Activated naive CD4-positive, alpha-beta T cell treated with anti-CD3 and anti-CD28 coated beads for 36 hours (primary cell): ENCODE measurements at regions not wholly inside any gene's neighbourhood (a gene's known extent, or its start where the extent isn't known, plus 50 kb on each side); places are given as distances from the start of the nearest gene placed in this dataset.
"Not testable (repeated sequence)": the region's sequence is repeated elsewhere in the genome, so short reads cannot be mapped to it uniquely, and the experiment has no call there.

Source experiments
- CTCF ChIA-PET: fragments of 350-600 bp; sonication (Branson Sonifier 250); formaldehyde crosslinking; loops from one replicate; lab custom pipeline; 2021; ENCODE audit warnings: antibody characterized with exemption; lab: Charles Lee
- DNase-seq: peaks from one replicate; pipeline ENCODE4 v3.0.0-alpha.2; 2020
- H3K27ac Mint-ChIP-seq: one replicate; pipeline ENCODE4 v1.8.0; 2021; ENCODE audit warnings: mild to moderate bottlenecking, mixed read lengths
- H3K27me3 Mint-ChIP-seq: one replicate; pipeline ENCODE4 v1.8.0; 2021; ENCODE audit warnings: low read depth, mixed read lengths
- H3K36me3 Mint-ChIP-seq: one replicate; pipeline ENCODE4 v1.8.0; 2021; ENCODE audit warnings: low read depth, mixed read lengths
- H3K4me1 Mint-ChIP-seq: one replicate; pipeline ENCODE4 v1.8.0; 2021; ENCODE audit warnings: low read depth, mixed read lengths
- H3K4me3 Mint-ChIP-seq: one replicate; pipeline ENCODE4 v1.8.0; 2021; ENCODE audit warnings: mild to moderate bottlenecking, moderate library complexity, mixed read lengths
- H3K9me3 Mint-ChIP-seq: one replicate; pipeline ENCODE4 v1.8.0; 2021; ENCODE audit warnings: mixed read lengths
- intact Hi-C: fragments of 100-400 bp; cut with micrococcal nuclease; formaldehyde crosslinking; loops from one replicate; pipeline ENCODE4 v1.15.1; 2023

GRCh38 chr2:149686136-149687051, 98.8 kb upstream of the MMADHC start:
- intact Hi-C loops = no loop called here
- no peak for DNase-seq
- CTCF ChIA-PET = no interaction called here
- Mint-ChIP-seq H3K4me1 (no peaks in the 10 kb centered on the region), H3K36me3 (no peaks in the 10 kb centered on the region), H3K9me3 (peaks cover 6% of the 10 kb centered on the region), H3K4me3 (no peak overlapping the region), H3K27me3 (peaks cover 7% of the 10 kb centered on the region), H3K27ac (no peak overlapping the region)

GRCh38 chr2:149685401-149685800, 97.8 kb upstream of the MMADHC start:
- CTCF ChIA-PET, DNase-seq, H3K27me3 Mint-ChIP-seq, H3K9me3 Mint-ChIP-seq, H3K4me1 Mint-ChIP-seq, H3K27ac Mint-ChIP-seq, H3K4me3 Mint-ChIP-seq, H3K36me3 Mint-ChIP-seq, intact Hi-C loops: not testable (repeated sequence)

- no peaks in the 10 kb centered on the region for H3K36me3 Mint-ChIP-seq
Observed at GRCh38 chr2:149679286-149679685, 91.7 kb upstream of the MMADHC start.

GRCh38 chr2:149677416-149677815, 89.8 kb upstream of the MMADHC start:
- CTCF ChIA-PET = no interaction called here
- no peaks in the 10 kb centered on the region for H3K36me3 Mint-ChIP-seq
- H3K27me3 Mint-ChIP-seq = peaks cover 3% of the 10 kb centered on the region
- H3K4me3 Mint-ChIP-seq = no peak overlapping the region
- peaks cover 4% of the 10 kb centered on the region for H3K9me3 Mint-ChIP-seq
- intact Hi-C loops = no loop called here
- H3K4me1 Mint-ChIP-seq = no peaks in the 10 kb centered on the region
- no peak for DNase-seq
- no peak overlapping the region for H3K27ac Mint-ChIP-seq

More at GRCh38 chr2:149679286-149679685, 91.7 kb upstream of the MMADHC start:
- CTCF ChIA-PET = no interaction called here
- Mint-ChIP-seq H3K4me3 (no peak overlapping the region), H3K27me3 (no peaks in the 10 kb centered on the region), H3K9me3 (peaks cover 1% of the 10 kb centered on the region), H3K27ac (no peak overlapping the region), H3K4me1 (no peaks in the 10 kb centered on the region)
- no peak for DNase-seq
- intact Hi-C loops = no loop called here

- Mint-ChIP-seq H3K36me3 (no peaks in the 10 kb centered on the region), H3K27ac (no peak overlapping the region), H3K27me3 (peaks cover 14% of the 10 kb centered on the region), H3K9me3 (peaks cover 4% of the 10 kb centered on the region), H3K4me1 (no peaks in the 10 kb centered on the region), H3K4me3 (no peak overlapping the region)
- no peak for DNase-seq
- CTCF ChIA-PET = no interaction called here
- intact Hi-C loops = no loop called here
Observed at GRCh38 chr2:149670086-149670485, 82.5 kb upstream of the MMADHC start.

- CTCF ChIA-PET = no interaction called here
- H3K36me3 Mint-ChIP-seq = no peaks in the 10 kb centered on the region
- DNase-seq = no peak
- no peaks in the 10 kb centered on the region for H3K4me1 Mint-ChIP-seq
- peaks cover 11% of the 10 kb centered on the region for H3K27me3 Mint-ChIP-seq
- no peak overlapping the region for H3K4me3 Mint-ChIP-seq
- no peak overlapping the region for H3K27ac Mint-ChIP-seq
- intact Hi-C loops = no loop called here
- peaks cover 3% of the 10 kb centered on the region for H3K9me3 Mint-ChIP-seq
Observed at GRCh38 chr2:149666809-149667320, 79.3 kb upstream of the MMADHC start.

- peaks cover 3% of the 10 kb centered on the region for H3K9me3 Mint-ChIP-seq
- intact Hi-C loops = no loop called here
- H3K4me1 Mint-ChIP-seq = no peaks in the 10 kb centered on the region
- CTCF ChIA-PET = no interaction called here
- no peak for DNase-seq
- no peak overlapping the region for H3K27ac Mint-ChIP-seq
- peaks cover 16% of the 10 kb centered on the region for H3K27me3 Mint-ChIP-seq
- H3K4me3 Mint-ChIP-seq = no peak overlapping the region
- no peaks in the 10 kb centered on the region for H3K36me3 Mint-ChIP-seq
Observed at GRCh38 chr2:149664896-149665295, 77.3 kb upstream of the MMADHC start.

GRCh38 chr2:149662556-149662955, 75.0 kb upstream of the MMADHC start:
- Mint-ChIP-seq H3K9me3 (peaks cover 3% of the 10 kb centered on the region), H3K4me3 (no peak overlapping the region), H3K27me3 (peaks cover 11% of the 10 kb centered on the region), H3K36me3 (no peaks in the 10 kb centered on the region), H3K4me1 (no peaks in the 10 kb centered on the region), H3K27ac (no peak overlapping the region)
- intact Hi-C loops = no loop called here
- CTCF ChIA-PET = no interaction called here
- DNase-seq = no peak

- Mint-ChIP-seq H3K36me3 (no peaks in the 10 kb centered on the region), H3K9me3 (peaks cover 3% of the 10 kb centered on the region), H3K4me3 (no peak overlapping the region), H3K27ac (no peak overlapping the region), H3K4me1 (no peaks in the 10 kb centered on the region), H3K27me3 (peaks cover 8% of the 10 kb centered on the region)
- CTCF ChIA-PET = no interaction called here
- intact Hi-C loops = no loop called here
- no peak for DNase-seq
Observed at GRCh38 chr2:149661844-149662243, 74.3 kb upstream of the MMADHC start.

- DNase-seq = no peak
- intact Hi-C loops = no loop called here
- Mint-ChIP-seq H3K4me1 (no peaks in the 10 kb centered on the region), H3K27me3 (peaks cover 8% of the 10 kb centered on the region), H3K36me3 (no peaks in the 10 kb centered on the region), H3K9me3 (no peaks in the 10 kb centered on the region), H3K4me3 (no peak overlapping the region), H3K27ac (no peak overlapping the region)
- CTCF ChIA-PET = no interaction called here
Observed at GRCh38 chr2:149658553-149658952, 71.0 kb upstream of the MMADHC start.

GRCh38 chr2:149657401-149658040, 69.9 kb upstream of the MMADHC start:
- DNase-seq = no peak
- Mint-ChIP-seq H3K27ac (no peak overlapping the region), H3K4me3 (no peak overlapping the region)

GRCh38 chr2:149656996-149657395, 69.4 kb upstream of the MMADHC start:
- no peak overlapping the region for H3K4me3 Mint-ChIP-seq
- no peaks in the 10 kb centered on the region for H3K9me3 Mint-ChIP-seq
- H3K4me1 Mint-ChIP-seq = no peaks in the 10 kb centered on the region
- DNase-seq = no peak
- H3K27ac Mint-ChIP-seq = no peak overlapping the region
- CTCF ChIA-PET = no interaction called here
- intact Hi-C loops = no loop called here
- H3K36me3 Mint-ChIP-seq = no peaks in the 10 kb centered on the region
- H3K27me3 Mint-ChIP-seq = peaks cover 8% of the 10 kb centered on the region

More at GRCh38 chr2:149657401-149658040, 69.9 kb upstream of the MMADHC start:
- CTCF ChIA-PET = no interaction called here
- Mint-ChIP-seq H3K4me1 (no peaks in the 10 kb centered on the region), H3K36me3 (no peaks in the 10 kb centered on the region), H3K9me3 (no peaks in the 10 kb centered on the region), H3K27me3 (peaks cover 8% of the 10 kb centered on the region)
- intact Hi-C loops = no loop called here
